ELF-1 (cell line): ENCODE measurements at regions not wholly inside any gene's neighbourhood (a gene's known extent, or its start where the extent isn't known, plus 50 kb on each side); places are given as distances from the start of the nearest gene placed in this dataset.
"Not testable (repeated sequence)": the region's sequence is repeated elsewhere in the genome, so short reads cannot be mapped to it uniquely, and the experiment has no call there.

ENCODE experiments used
- DNase-seq: peaks from one replicate; pipeline ENCODE4 v3.0.0-alpha.2; 2016; ENCODE audit warnings: low read depth, low spot score

- no peak for DNase-seq
These were observed 252.5 kb upstream of the DMRT1 start for GRCh38 chr9:588981-589380.

- DNase-seq: no peak
These were observed 251.8 kb upstream of the DMRT1 start for GRCh38 chr9:589723-590122.

DNA sequence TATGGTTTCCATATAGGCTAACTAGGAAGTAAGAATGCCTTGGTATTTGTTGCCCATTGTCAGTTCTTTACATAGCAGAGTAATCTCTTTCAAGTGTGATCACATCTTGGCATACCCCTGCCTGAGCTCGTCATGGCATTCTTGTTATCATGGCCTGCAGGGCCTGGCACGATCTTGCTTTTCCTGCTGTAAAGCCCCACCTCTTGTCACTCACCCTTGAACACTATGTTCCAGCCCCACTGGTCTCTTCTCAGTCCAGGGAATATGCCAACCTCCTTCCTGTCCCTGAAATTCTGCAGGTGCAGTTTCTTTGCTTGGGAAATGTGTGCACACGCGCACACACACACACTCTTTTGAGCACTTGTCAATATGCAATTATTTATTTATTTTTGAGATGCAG is 250.2 kb upstream of the DMRT1 start:
- DNase-seq: peak; percentile 27

- DNase-seq: peak; percentile 46
These were observed 249.3 kb upstream of the DMRT1 start for GRCh38 chr9:592225-592624.

GRCh38 chr9:592733-593132 is 248.8 kb upstream of the DMRT1 start:
- no peak for DNase-seq

GRCh38 chr9:593809-594208 is 247.7 kb upstream of the DMRT1 start:
- DNase-seq: no peak

- DNase-seq: no peak
These were observed 244.8 kb upstream of the DMRT1 start for GRCh38 chr9:596703-597102.

- DNase-seq: no peak
These were observed 241.5 kb upstream of the DMRT1 start for GRCh38 chr9:600006-600405.

- DNase-seq: no peak
These were observed 238.8 kb upstream of the DMRT1 start for GRCh38 chr9:602716-603115.

DNA sequence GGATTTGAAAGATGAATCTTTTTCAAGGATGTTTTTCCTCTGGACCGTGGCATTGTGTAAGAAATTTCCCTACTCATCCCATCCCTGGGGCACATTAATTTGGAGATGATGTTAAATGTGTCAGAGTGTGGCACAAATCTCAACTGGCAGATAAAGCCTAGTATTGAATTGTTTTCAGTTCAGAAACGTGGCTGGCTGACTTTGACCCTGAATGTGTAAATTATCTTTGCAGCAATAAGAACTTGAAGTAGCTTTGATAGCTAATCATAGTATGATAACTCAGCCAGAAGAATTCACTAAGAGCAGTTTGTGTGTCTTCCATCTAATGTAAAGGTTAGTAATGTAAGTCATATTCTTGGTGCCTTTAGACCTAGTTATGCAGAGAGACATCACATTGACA is 238.4 kb upstream of the DMRT1 start:
- DNase-seq: no peak

- DNase-seq: no peak
These were observed 234.1 kb upstream of the DMRT1 start for GRCh38 chr9:607417-607816.

GRCh38 chr9:613771-614347 is 227.6 kb upstream of the DMRT1 start:
- DNase-seq: peak; percentile 88

DNA sequence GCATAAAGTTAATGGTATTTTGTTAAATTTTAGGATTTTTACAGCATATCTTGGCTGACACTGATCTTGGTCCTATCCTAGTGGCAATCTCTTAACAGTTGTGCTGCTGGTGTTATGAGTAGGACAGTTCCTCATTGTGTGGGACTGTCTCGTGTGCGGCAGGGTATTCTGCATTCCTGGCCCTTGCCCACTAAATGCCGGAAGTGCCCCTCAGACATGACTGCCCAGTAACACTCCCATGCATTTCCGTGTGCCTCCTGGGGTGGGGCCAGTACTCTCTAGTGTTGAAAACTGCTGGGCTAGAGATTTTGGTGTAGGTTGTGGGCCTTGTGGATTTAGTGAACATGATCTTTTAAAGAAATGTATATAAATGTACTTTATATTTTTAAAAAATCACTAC is 227.1 kb upstream of the DMRT1 start:
- no peak for DNase-seq

DNA sequence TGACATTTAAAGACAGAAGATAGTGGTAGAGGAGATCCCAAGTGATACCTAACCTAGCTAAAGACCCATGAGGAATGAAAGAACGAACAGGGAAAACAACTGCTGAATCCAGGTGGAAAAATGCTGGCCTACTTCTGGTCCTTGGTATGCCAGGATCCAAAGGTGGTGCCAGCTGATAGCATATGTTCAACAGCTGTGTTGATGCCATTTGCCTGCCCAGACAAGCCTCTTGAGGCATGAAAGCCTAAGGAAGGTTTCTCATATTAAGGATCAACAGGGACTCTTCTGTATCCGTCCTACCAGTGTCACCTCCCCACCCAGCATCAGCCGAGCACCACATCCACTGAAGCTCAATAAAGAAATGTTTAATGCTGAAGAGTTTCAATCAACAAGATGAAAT is 225.7 kb upstream of the DMRT1 start:
- no peak for DNase-seq

DNA sequence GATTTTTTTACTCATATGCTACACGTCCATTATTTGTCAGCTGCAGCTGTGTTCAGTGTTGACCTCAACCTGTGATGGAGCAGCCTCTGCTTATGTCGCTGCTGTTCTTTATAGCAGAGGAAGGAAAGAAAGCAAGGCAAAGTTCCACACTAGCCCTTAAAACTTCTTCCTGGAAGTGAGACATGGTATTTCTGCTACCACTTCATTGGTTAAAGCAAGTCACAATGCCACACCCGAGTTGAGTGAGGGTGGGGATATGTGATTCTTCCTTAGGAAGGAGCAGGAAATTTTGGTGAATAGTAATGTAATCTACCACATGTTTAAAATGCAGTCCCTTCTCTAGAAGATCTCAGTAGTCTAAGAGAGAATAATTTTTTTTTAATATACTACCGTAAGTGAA is 224.8 kb upstream of the DMRT1 start:
- DNase-seq: no peak

DNA sequence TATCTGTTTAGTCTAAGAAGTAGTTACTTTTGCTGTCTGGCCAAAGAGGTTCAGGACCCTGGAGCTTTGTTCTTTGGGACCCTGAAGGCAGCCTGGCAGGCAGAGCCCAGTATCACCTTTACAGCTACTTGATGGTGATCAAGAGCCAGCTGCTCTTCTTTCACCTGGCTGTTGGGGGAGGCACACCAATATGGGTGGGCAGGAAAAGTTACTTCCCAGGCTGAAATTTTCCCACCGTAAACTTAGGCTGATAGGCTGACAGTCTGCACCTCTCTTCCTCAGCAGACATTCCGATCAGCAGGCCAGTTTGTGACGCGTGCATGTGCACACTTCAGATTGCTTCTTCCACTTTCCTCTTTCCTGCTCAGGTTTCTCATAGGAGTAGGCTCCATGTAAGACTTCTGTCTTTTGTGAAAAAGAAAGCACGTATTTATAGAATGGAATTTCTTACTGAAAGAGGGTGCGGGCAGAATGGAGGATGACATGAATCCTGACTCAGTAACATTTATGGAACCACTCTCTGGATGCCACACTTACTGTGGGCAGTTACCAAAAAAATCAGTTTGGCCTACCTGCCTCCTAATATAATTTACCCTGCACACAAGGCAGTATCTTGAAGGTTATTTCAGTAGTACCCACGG is 223.9 kb upstream of the DMRT1 start:
- DNase-seq: peak; percentile 18

- no peak for DNase-seq
These were observed 223.0 kb upstream of the DMRT1 start for GRCh38 chr9:618478-618877.

DNA sequence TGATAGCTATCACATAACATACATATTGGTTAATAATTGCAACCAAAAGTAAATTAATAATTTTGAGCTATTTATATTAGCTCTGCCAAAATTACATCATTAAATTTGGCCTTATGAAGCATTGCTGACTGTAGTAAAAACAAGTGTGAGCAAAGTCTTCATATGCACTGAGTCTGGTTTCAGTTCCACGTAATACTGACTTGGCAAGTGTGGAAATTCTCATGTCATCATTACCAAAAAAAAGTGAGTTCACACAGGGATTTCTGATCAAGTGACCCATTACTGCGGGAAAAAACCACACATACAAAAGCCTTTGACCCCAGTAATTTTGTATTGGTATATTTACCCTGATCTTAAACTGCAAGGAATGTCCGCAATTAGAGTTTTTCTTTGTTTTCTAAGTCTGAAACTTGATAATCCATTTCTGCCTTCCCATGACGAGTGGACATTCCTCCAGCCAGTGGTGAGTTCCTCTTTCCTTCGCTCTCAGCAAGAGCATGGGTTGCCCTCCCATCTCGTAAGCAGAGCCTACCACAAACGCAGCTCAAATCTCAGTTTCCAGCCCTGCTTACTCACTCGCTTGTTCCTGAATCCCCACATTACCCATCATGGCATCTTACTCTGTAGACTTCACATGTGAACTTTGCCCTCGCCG is 220.2 kb upstream of the DMRT1 start:
- no peak for DNase-seq

- DNase-seq: no peak
These were observed 216.5 kb upstream of the DMRT1 start for GRCh38 chr9:624935-625500.

DNA sequence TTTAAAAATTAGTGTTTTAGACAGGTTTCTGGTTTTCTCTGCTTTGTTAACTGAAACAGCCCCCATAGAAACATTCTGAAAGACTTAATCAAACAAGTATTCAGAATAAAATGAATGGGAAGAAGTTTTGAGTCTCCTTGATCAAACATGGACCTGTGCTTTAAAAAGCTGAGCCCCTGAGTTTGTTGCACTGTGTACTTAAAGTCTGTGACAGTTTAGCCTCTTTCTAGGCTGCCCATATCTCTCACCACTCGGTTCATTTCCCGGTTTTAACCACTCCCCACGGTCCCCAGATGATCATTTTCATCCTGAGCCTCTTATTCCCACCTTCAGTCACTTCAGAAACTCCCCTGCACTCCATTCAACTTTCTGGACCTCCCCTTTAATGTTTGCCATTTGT is 215.9 kb upstream of the DMRT1 start:
- DNase-seq: no peak

DNA sequence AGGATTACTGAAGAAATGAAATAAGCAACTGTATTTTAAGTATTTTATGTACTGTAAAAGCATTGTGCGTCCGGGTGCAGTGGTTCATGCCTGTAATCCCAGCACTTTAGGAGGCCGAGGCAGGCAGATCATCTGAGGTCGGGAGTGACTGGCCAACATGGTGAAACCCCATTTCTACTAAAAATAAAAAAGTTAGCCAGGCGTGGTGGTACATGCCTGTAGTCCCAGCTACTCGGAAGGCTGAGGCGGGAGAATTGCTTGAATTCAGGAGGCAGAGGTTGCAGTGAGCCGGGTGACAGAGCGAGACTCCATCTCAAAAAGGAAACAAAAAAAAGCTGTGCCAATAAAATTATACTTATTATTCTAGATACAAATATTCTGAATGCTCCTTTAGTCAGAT is 215.4 kb upstream of the DMRT1 start:
- not testable (repeated sequence) for DNase-seq

GRCh38 chr9:626596-626995 is 214.9 kb upstream of the DMRT1 start:
- DNase-seq: no peak

- DNase-seq: no peak
These were observed 214.0 kb upstream of the DMRT1 start for GRCh38 chr9:627336-627970.
